ENCODE measurements at regions not wholly inside any gene's neighbourhood (a gene's known extent, or its start where the extent isn't known, plus 50 kb on each side); places are given as distances from the start of the nearest gene placed in this dataset.

GRCh38 chr1:201711811-201712210, 117.1 kb upstream of the IPO9 start:
- Histone ChIP-seq H3K9me2 (ENCODE audit: insufficient read depth, low read length) (no peaks in the 10 kb centered on the region), H2AFZ (ENCODE audit: low read length) (no peak overlapping the region), H3K9me3 (ENCODE audit: low read length) (no peaks in the 10 kb centered on the region), H3K27ac (ENCODE audit: low read depth, low read length, poor library complexity, severe bottlenecking) (no peak overlapping the region), H3K36me3 (ENCODE audit: insufficient read depth, low read length) (no peaks in the 10 kb centered on the region), H4K20me1 (ENCODE audit: insufficient read depth, low read length) (no peaks in the 10 kb centered on the region), H3K4me1 (ENCODE audit: insufficient read depth, low read length, poor library complexity, severe bottlenecking) (peaks cover 21% of the 10 kb centered on the region), H3K4me2 (ENCODE audit: low read length) (no peak overlapping the region), H3K79me2 (ENCODE audit: insufficient read depth, low read depth, low read length) (no peaks in the 10 kb centered on the region), H3K4me3 (ENCODE audit: low read depth, low read length, poor library complexity, severe bottlenecking) (no peak overlapping the region)
- BruUV-seq (replicated peaks) = no TSS peak
- ChIA-PET CTCF (ENCODE audit: unreplicated experiment) (interaction anchor here (0.6 kb wide), 2 partner anchors 109 to 185 kb away, joined by 3 read pairs; no protein-coding TSS in a partner anchor), POLR2A (interaction anchor here (0.6 kb wide), 2 partner anchors 68 to 83 kb away, joined by 3 to 4 read pairs; no protein-coding TSS in a partner anchor)
- no peak for DNase-seq (ENCODE audit: low spot score)
- intact Hi-C loops (cut with micrococcal nuclease; ENCODE audit: unreplicated experiment) = no loop called here
- TF ChIP-seq CTCF (conservative IDR thresholded peaks at IDR 0.05; ENCODE audit: low read length) = no peak
- TF ChIP-seq EZH2phosphoT487 (IDR thresholded peaks at IDR 0.05; ENCODE audit: borderline replicate concordance, low read depth, low read length) = no peak

GRCh38 chr1:201712387-201713085, 116.4 kb upstream of the IPO9 start:
- TF ChIP-seq CTCF (conservative IDR thresholded peaks at IDR 0.05; ENCODE audit: low read length) = no peak
- TF ChIP-seq EZH2phosphoT487 (IDR thresholded peaks at IDR 0.05; ENCODE audit: borderline replicate concordance, low read depth, low read length) = no peak
- DNase-seq (ENCODE audit: low spot score) = no peak
- Histone ChIP-seq H3K36me3 (ENCODE audit: insufficient read depth, low read length) (no peaks in the 10 kb centered on the region), H3K9me2 (ENCODE audit: insufficient read depth, low read length) (no peaks in the 10 kb centered on the region), H3K4me1 (ENCODE audit: insufficient read depth, low read length, poor library complexity, severe bottlenecking) (peaks cover 21% of the 10 kb centered on the region), H3K27ac (ENCODE audit: low read depth, low read length, poor library complexity, severe bottlenecking) (no peak overlapping the region), H2AFZ (ENCODE audit: low read length) (0 out of 2 replicates have a peak overlapping the region, but pooled peaks have one; percentile 7), H3K4me3 (ENCODE audit: low read depth, low read length, poor library complexity, severe bottlenecking) (no peak overlapping the region), H3K9me3 (ENCODE audit: low read length) (no peaks in the 10 kb centered on the region), H3K4me2 (ENCODE audit: low read length) (no peak overlapping the region), H4K20me1 (ENCODE audit: insufficient read depth, low read length) (no peaks in the 10 kb centered on the region), H3K79me2 (ENCODE audit: insufficient read depth, low read depth, low read length) (no peaks in the 10 kb centered on the region)
- POLR2A ChIA-PET = interaction anchor here (1.0 kb wide), 1 partner anchor 11 kb away, joined by 4 read pairs; no protein-coding TSS in a partner anchor
- CTCF ChIA-PET (ENCODE audit: unreplicated experiment) = interaction anchor here (0.8 kb wide), 1 partner anchor 11 kb away, joined by 3 read pairs; no protein-coding TSS in a partner anchor
- intact Hi-C loops (cut with micrococcal nuclease; ENCODE audit: unreplicated experiment) = no loop called here
- BruUV-seq (replicated peaks) = no TSS peak

All from OCI-LY7 (cell line).